NCI-H82 treated with DMSO at 0.1 percent for 48 hours (cell line): ENCODE measurements at regions not wholly inside any gene's neighbourhood (a gene's known extent, or its start where the extent isn't known, plus 50 kb on each side); places are given as distances from the start of the nearest gene placed in this dataset.
"Not testable (repeated sequence)": the region's sequence is repeated elsewhere in the genome, so short reads cannot be mapped to it uniquely, and the experiment has no call there.

Experiments used
- DNase-seq: peaks from one replicate; lab custom pipeline; 2025; ENCODE audit not compliant: unreplicated experiment; lab: John Stamatoyannopoulos, UW

GRCh38 chr3:152209776-152210175 lies 59.0 kb upstream of the MBNL1 start:
- DNase-seq = peak; percentile 72

GRCh38 chr3:152210697-152211096 lies 58.0 kb upstream of the MBNL1 start:
- no peak for DNase-seq

GRCh38 chr3:152211655-152212054 lies 57.1 kb upstream of the MBNL1 start:
- DNase-seq = peak; percentile 64

GRCh38 chr3:152213203-152213602 lies 55.5 kb upstream of the MBNL1 start:
- DNase-seq = no peak

GRCh38 chr3:152213938-152214337 lies 54.8 kb upstream of the MBNL1 start:
- no peak for DNase-seq

GRCh38 chr3:152216960-152217865 lies 51.5 kb upstream of the MBNL1 start:
- DNase-seq = not testable (repeated sequence)

GRCh38 chr3:152218602-152219001 lies 50.1 kb upstream of the MBNL1 start:
- no peak for DNase-seq
